ENCODE measurements at regions not wholly inside any gene's neighbourhood (a gene's known extent, or its start where the extent isn't known, plus 50 kb on each side); places are given as distances from the start of the nearest gene placed in this dataset.

DNA sequence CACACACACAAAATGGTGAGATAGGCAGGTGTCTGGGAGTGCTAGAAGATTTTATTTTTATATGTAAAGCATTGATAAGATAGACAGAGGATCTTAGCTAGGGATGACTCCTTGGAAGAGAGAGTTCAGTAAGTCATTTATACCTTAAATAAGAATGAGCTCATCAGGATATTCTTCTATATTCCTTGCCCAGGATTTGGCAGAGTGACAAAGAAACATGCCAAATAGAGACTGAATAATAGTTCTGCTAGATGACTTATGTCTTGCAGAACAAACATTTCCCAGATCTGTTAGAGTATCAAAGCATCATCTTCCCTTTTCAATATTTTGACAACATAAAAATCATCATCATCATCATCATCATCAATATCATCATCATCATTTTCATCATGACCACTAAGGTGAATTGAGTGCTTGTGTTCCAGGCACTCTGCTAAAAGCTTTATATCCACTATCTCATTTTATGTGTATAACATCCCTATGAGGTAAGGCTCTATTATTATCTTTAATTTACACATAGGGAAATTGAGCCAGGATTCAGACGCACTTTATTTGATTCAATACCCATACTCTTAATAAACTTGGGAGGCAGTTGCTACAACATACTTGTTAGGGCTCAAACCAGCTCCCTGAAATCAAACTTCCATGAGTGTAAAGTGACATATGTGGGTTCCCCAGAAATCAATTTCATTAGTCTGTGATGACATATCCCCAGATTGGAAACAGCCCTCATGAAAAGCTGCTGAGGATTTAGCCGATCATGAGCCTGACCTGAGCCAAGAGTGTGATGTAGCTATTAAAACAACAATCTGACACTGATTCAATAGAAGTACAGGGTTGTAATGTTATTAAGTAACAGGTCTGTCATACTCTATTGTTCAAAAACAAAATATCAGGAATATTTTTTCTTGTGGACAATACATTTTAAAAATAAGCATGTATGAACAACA is 176.3 kb upstream of the SEMA6A start:
- TF ChIP-seq EZH2 (IDR thresholded peaks at IDR 0.05; ENCODE audit: low read depth, unreplicated experiment) (no peak), EZH2phosphoT487 (IDR thresholded peaks at IDR 0.05; ENCODE audit: unreplicated experiment) (no peak), CREB1 (CRISPR knock-in tag; IDR thresholded peaks at IDR 0.05; ENCODE audit: low read depth) (no peak), JUNB (IDR thresholded peaks at IDR 0.05; ENCODE audit: unreplicated experiment) (no peak), POLR2AphosphoS5 (IDR thresholded peaks at IDR 0.05; ENCODE audit: low read depth) (no peak), NANOG (IDR thresholded peaks at IDR 0.05; ENCODE audit: borderline replicate concordance) (no peak), STAT1 (IDR thresholded peaks at IDR 0.05; ENCODE audit: unreplicated experiment) (no peak)
- TF ChIP-seq, protein P1, sequence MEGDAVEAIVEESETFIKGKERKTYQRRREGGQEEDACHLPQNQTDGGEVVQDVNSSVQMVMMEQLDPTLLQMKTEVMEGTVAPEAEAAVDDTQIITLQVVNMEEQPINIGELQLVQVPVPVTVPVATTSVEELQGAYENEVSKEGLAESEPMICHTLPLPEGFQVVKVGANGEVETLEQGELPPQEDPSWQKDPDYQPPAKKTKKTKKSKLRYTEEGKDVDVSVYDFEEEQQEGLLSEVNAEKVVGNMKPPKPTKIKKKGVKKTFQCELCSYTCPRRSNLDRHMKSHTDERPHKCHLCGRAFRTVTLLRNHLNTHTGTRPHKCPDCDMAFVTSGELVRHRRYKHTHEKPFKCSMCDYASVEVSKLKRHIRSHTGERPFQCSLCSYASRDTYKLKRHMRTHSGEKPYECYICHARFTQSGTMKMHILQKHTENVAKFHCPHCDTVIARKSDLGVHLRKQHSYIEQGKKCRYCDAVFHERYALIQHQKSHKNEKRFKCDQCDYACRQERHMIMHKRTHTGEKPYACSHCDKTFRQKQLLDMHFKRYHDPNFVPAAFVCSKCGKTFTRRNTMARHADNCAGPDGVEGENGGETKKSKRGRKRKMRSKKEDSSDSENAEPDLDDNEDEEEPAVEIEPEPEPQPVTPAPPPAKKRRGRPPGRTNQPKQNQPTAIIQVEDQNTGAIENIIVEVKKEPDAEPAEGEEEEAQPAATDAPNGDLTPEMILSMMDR (conservative IDR thresholded peaks at IDR 0.05; ENCODE audit: low read depth in 2 of 2) = no peak
- TF ChIP-seq, protein P2, sequence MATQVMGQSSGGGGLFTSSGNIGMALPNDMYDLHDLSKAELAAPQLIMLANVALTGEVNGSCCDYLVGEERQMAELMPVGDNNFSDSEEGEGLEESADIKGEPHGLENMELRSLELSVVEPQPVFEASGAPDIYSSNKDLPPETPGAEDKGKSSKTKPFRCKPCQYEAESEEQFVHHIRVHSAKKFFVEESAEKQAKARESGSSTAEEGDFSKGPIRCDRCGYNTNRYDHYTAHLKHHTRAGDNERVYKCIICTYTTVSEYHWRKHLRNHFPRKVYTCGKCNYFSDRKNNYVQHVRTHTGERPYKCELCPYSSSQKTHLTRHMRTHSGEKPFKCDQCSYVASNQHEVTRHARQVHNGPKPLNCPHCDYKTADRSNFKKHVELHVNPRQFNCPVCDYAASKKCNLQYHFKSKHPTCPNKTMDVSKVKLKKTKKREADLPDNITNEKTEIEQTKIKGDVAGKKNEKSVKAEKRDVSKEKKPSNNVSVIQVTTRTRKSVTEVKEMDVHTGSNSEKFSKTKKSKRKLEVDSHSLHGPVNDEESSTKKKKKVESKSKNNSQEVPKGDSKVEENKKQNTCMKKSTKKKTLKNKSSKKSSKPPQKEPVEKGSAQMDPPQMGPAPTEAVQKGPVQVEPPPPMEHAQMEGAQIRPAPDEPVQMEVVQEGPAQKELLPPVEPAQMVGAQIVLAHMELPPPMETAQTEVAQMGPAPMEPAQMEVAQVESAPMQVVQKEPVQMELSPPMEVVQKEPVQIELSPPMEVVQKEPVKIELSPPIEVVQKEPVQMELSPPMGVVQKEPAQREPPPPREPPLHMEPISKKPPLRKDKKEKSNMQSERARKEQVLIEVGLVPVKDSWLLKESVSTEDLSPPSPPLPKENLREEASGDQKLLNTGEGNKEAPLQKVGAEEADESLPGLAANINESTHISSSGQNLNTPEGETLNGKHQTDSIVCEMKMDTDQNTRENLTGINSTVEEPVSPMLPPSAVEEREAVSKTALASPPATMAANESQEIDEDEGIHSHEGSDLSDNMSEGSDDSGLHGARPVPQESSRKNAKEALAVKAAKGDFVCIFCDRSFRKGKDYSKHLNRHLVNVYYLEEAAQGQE (IDR thresholded peaks at IDR 0.05; ENCODE audit: unreplicated experiment) = no peak
- TF ChIP-seq, protein P3, sequence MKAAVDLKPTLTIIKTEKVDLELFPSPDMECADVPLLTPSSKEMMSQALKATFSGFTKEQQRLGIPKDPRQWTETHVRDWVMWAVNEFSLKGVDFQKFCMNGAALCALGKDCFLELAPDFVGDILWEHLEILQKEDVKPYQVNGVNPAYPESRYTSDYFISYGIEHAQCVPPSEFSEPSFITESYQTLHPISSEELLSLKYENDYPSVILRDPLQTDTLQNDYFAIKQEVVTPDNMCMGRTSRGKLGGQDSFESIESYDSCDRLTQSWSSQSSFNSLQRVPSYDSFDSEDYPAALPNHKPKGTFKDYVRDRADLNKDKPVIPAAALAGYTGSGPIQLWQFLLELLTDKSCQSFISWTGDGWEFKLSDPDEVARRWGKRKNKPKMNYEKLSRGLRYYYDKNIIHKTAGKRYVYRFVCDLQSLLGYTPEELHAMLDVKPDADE (IDR thresholded peaks at IDR 0.05) = no peak

Data from GM23338 (cell line).